Peyer's patch (tissue), 4 donors: ENCODE measurements at regions not wholly inside any gene's neighbourhood (a gene's known extent, or its start where the extent isn't known, plus 50 kb on each side); places are given as distances from the start of the nearest gene placed in this dataset.

ENCODE experiments used
- DNase-seq, 3 donors: peaks; one replicate each; pipeline ENCODE4 v3.0.0-alpha.2; 2017 to 2019
- H3K27ac ChIP-seq, 4 donors: fragments of 200-600 bp; sonication (generic); one replicate each; pipeline ENCODE4 v1.5.1; 2016 to 2019
- H3K27me3 ChIP-seq, 2 donors: fragments of 200-600 bp; sonication (generic); one replicate each; pipeline ENCODE4 v1.5.1; 2019
- H3K36me3 ChIP-seq, 3 donors: fragments of 200-600 bp; sonication (generic); one replicate each; pipeline ENCODE4 v1.5.1; 2016 to 2019
- H3K4me1 ChIP-seq, 4 donors: fragments of 200-600 bp; sonication (generic); one replicate each; pipeline ENCODE4 v1.5.1; 2016 to 2019
- H3K4me3 ChIP-seq, 4 donors: fragments of 200-600 bp; sonication (generic); 1 replicate in 3 of 4; 2 replicates in 1 of 4; pipeline ENCODE4 v1.5.1; 2016 to 2019; ENCODE audit warnings: mild to moderate bottlenecking in 1 of 4
- H3K9me3 ChIP-seq, 4 donors: fragments of 200-600 bp; sonication (generic); one replicate each; pipeline ENCODE4 v1.5.1; 2016 to 2019; ENCODE audit warnings: mild to moderate bottlenecking in 1 of 4
- CTCF ChIP-seq, 6 experiments: fragments of 450-650 bp in 4 of 6; fragments of 200-600 bp in 2 of 6; sonication (generic) in 1 of 6; IDR thresholded peaks; one replicate each; pipeline ENCODE4 v1.5.1; 2017 to 2019; ENCODE audit warnings: antibody characterized with exemption in 6 of 6, mild to moderate bottlenecking in 3 of 6, moderate library complexity in 1 of 6
- POLR2A ChIP-seq, 2 donors: fragments of 450-650 bp; IDR thresholded peaks; one replicate each; pipeline ENCODE4 v1.5.1; 2017; ENCODE audit warnings: antibody characterized with exemption in 2 of 2, mild to moderate bottlenecking in 2 of 2, moderate library complexity in 2 of 2

- no peak for TF ChIP-seq POLR2A (IDR thresholded peaks at IDR 0.05)
- no peak for TF ChIP-seq CTCF (IDR thresholded peaks at IDR 0.05)
- no peak for DNase-seq
- no peaks in the 10 kb centered on the region for H3K36me3 ChIP-seq
- no peaks in the 10 kb centered on the region for H3K9me3 ChIP-seq
- H3K27me3 ChIP-seq = no peaks in the 10 kb centered on the region
- H3K4me1 ChIP-seq = no peaks in the 10 kb centered on the region
- no peak overlapping the region for H3K4me3 ChIP-seq
- H3K27ac ChIP-seq = no peak overlapping the region
Measured at GRCh38 chr3:8106921-8107320, 394.7 kb upstream of the LMCD1 start.

- H3K27ac ChIP-seq = no peak overlapping the region
- TF ChIP-seq CTCF (IDR thresholded peaks at IDR 0.05) (peak in 5 of 6 experiments; percentile 22 to 64 (median 56)), POLR2A (IDR thresholded peaks at IDR 0.05) (no peak)
- no peak overlapping the region for H3K4me3 ChIP-seq
- H3K27me3 ChIP-seq = no peaks in the 10 kb centered on the region
- DNase-seq = peak in 1 of 3 donors; percentile 46
- H3K36me3 ChIP-seq = no peaks in the 10 kb centered on the region
- H3K9me3 ChIP-seq = no peaks in the 10 kb centered on the region
- H3K4me1 ChIP-seq = no peaks in the 10 kb centered on the region
Measured at GRCh38 chr3:8110966-8111798, 390.4 kb upstream of the LMCD1 start.

GRCh38 chr3:8112587-8112986, 389.0 kb upstream of the LMCD1 start:
- H3K9me3 ChIP-seq = no peaks in the 10 kb centered on the region
- no peak overlapping the region for H3K27ac ChIP-seq
- no peak for DNase-seq
- H3K4me3 ChIP-seq = no peak overlapping the region
- H3K27me3 ChIP-seq = no peaks in the 10 kb centered on the region
- H3K4me1 ChIP-seq = no peaks in the 10 kb centered on the region
- H3K36me3 ChIP-seq = no peaks in the 10 kb centered on the region
- TF ChIP-seq POLR2A (IDR thresholded peaks at IDR 0.05) (no peak), CTCF (IDR thresholded peaks at IDR 0.05) (no peak)

GRCh38 chr3:8113626-8114025, 388.0 kb upstream of the LMCD1 start:
- Histone ChIP-seq H3K4me3 (no peak overlapping the region), H3K9me3 (no peaks in the 10 kb centered on the region), H3K36me3 (no peaks in the 10 kb centered on the region), H3K27ac (no peak overlapping the region), H3K27me3 (no peaks in the 10 kb centered on the region), H3K4me1 (no peaks in the 10 kb centered on the region)
- TF ChIP-seq CTCF (IDR thresholded peaks at IDR 0.05) (no peak), POLR2A (IDR thresholded peaks at IDR 0.05) (no peak)
- no peak for DNase-seq

GRCh38 chr3:8128686-8129085, 372.9 kb upstream of the LMCD1 start:
- H3K9me3 ChIP-seq = no peaks in the 10 kb centered on the region
- no peak for DNase-seq
- H3K36me3 ChIP-seq = no peaks in the 10 kb centered on the region
- no peak for TF ChIP-seq CTCF (IDR thresholded peaks at IDR 0.05)
- no peak for TF ChIP-seq POLR2A (IDR thresholded peaks at IDR 0.05)
- no peaks in the 10 kb centered on the region for H3K27me3 ChIP-seq
- H3K27ac ChIP-seq = no peak overlapping the region
- H3K4me1 ChIP-seq = no peaks in the 10 kb centered on the region
- no peak overlapping the region for H3K4me3 ChIP-seq
